ENCODE measurements at regions not wholly inside any gene's neighbourhood (a gene's known extent, or its start where the extent isn't known, plus 50 kb on each side); places are given as distances from the start of the nearest gene placed in this dataset.

DNA sequence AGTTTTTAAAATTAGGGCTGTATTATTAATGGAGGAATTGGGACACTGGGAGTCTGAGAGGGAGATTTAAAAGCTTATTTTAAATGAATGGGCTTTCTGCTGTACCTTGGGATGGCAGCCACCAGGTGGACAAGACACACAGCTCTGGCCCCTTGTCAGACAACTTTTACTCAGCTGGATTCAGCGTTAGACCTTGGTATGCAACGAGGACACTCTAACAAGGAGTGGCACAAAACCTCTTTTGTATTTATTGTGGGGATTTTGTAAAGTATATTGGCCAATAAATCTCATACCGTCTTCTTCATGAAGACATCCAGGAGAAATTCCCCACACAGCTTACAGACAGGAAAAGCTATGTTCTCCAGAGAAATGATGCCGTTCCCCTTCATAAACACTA lies 105.7 kb downstream of the LCA5 start:
- Histone ChIP-seq H3K4me3 (ENCODE audit: low read length) (no peak overlapping the region), H3K36me3 (ENCODE audit: control insufficient read depth, insufficient read depth, low read length) (no peaks in the 10 kb centered on the region), H3K4me1 (ENCODE audit: control insufficient read depth, insufficient read depth, low read length) (no peaks in the 10 kb centered on the region), H3K27ac (ENCODE audit: low read length) (no peak overlapping the region), H3K9me3 (replicated peaks; ENCODE audit: control insufficient read depth, low read depth, low read length) (no peaks in the 10 kb centered on the region), H3K27me3 (ENCODE audit: control insufficient read depth, insufficient read depth, low read length) (no peaks in the 10 kb centered on the region)
- no CpG with 5 or more reads among the region's 4 CpGs for WGBS (ENCODE audit: insufficient coverage)
- no peak for DNase-seq

DNA sequence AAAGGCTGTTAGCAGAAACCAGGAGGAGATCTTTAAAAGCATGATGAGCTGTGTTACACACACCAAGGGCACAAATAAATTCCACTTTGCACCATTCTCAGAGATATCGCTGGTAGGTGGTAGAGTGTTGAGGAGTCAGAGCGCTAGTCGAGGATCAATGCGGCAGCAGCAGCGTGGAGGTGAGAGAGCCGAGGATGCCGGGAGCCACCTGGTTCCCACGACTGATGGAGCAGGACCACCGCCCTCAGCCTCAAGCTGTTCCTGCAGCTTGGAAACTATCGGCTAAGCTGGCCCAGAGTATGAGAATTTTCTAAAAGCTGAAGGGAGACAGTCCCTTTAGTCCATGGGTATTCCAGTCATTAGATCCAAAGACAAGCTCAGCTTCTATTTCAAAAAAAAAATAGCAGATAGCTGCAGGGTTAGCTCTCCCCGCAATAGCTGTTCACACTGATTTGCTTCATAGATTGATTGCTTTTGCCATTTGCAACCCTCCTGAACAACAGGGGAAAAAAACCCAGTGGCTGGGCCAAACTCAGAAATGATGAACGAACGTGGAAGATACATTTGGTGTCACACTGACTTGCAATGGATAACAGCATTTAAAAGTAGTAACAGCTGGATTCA lies 106.2 kb downstream of the LCA5 start:
- H3K9me3 ChIP-seq (replicated peaks; ENCODE audit: control insufficient read depth, low read depth, low read length) = no peaks in the 10 kb centered on the region
- H3K4me1 ChIP-seq (ENCODE audit: control insufficient read depth, insufficient read depth, low read length) = no peaks in the 10 kb centered on the region
- no peaks in the 10 kb centered on the region for H3K36me3 ChIP-seq (ENCODE audit: control insufficient read depth, insufficient read depth, low read length)
- H3K27ac ChIP-seq (ENCODE audit: low read length) = no peak overlapping the region
- DNase-seq = no peak
- H3K27me3 ChIP-seq (ENCODE audit: control insufficient read depth, insufficient read depth, low read length) = no peaks in the 10 kb centered on the region
- no peak overlapping the region for H3K4me3 ChIP-seq (ENCODE audit: low read length)
- 74% methylated on average over 10 of the region's 13 CpGs for WGBS (ENCODE audit: insufficient coverage)

DNA sequence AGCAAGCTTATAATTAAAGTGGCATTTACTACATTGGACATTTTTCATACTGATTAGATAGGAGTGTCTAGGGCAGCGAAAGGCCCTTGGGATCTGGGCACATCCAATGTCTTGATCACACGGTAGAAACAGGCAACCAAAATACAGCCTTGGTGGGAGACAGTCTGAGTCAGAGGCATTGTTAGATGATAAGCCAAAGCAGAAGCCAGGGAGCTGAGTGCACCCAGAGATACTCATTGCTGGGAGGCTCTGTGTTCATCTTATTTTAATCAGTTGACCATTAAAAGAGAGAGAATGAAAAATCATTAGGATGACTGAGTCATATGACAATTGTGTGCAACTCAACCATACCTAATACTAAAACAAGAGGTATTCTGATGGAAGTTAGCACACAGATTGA lies 109.5 kb downstream of the LCA5 start:
- H3K36me3 ChIP-seq (ENCODE audit: control insufficient read depth, insufficient read depth, low read length) = no peaks in the 10 kb centered on the region
- no peaks in the 10 kb centered on the region for H3K27me3 ChIP-seq (ENCODE audit: control insufficient read depth, insufficient read depth, low read length)
- H3K4me3 ChIP-seq (ENCODE audit: low read length) = no peak overlapping the region
- H3K4me1 ChIP-seq (ENCODE audit: control insufficient read depth, insufficient read depth, low read length) = no peaks in the 10 kb centered on the region
- no peaks in the 10 kb centered on the region for H3K9me3 ChIP-seq (replicated peaks; ENCODE audit: control insufficient read depth, low read depth, low read length)
- DNase-seq = no peak
- WGBS (ENCODE audit: insufficient coverage) = 71% methylated on average over 1 of the region's 2 CpGs
- H3K27ac ChIP-seq (ENCODE audit: low read length) = no peak overlapping the region

DNA sequence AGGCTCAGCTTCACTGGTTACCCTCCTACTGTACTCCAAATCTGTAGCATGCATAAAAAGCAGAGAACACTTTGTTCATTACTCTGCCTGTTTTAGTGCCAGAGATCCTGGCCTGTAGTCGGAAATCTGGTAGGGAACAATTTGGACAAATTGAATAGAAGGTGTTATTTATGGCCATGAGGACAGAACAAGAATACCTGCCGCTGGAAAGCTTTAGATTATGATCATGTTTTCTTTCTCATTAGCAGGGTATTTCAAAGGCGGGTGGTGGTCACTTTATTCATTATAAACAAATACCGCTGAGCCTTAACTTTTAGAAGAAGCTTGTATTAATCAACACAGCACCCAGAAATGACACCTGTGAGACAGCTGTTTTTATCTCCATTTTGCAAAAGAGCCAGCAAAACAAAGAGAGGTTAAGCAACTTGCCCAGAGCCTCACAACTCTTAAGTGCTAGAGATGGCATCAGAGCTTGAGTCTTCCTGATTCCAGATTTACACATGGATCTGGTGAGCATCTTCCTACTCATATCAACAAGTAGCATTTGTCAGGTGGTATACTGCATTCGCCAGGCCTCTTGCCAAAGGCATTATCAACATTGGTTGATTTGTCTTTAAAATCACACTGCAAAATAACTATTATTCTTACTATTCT lies 110.5 kb downstream of the LCA5 start:
- Histone ChIP-seq H3K4me3 (ENCODE audit: low read length) (no peak overlapping the region), H3K4me1 (ENCODE audit: control insufficient read depth, insufficient read depth, low read length) (no peaks in the 10 kb centered on the region), H3K36me3 (ENCODE audit: control insufficient read depth, insufficient read depth, low read length) (no peaks in the 10 kb centered on the region), H3K9me3 (replicated peaks; ENCODE audit: control insufficient read depth, low read depth, low read length) (no peaks in the 10 kb centered on the region), H3K27me3 (ENCODE audit: control insufficient read depth, insufficient read depth, low read length) (no peaks in the 10 kb centered on the region), H3K27ac (ENCODE audit: low read length) (no peak overlapping the region)
- DNase-seq = no peak
- 88% methylated on average over 1 of the region's 5 CpGs for WGBS (ENCODE audit: insufficient coverage)

DNA sequence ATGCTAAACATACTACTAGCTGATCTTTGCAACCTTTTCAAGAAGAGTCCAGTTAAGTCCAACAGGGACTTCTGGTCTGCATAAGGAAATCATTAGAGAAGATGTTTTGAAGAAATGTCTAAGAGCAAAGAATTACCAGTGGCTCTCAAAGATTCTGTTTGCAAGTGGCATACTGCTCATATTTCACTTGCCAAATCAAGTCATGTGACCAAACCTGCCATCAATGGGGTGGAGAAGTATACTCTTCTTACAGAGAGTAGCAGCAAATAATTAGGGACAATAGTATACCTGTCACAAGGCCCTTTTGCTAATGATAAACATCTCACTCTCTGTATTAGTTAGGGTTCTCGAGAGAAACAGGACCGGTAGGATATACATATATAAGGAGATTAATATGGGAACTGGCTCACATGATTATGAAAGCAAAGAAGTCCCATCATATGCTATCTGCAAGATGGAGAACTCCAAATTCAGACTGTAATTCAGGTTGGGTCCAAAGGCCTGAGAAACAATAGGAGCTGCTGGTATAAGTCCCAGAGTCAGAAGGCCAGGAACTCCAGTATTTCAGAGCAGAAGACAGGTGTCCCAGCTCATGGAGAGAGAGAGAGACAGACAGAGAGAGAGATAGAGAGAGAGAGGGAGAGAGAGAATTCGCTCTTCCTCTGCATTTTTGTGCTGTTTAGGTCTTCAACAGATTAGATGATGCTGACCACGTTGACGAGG lies 111.5 kb downstream of the LCA5 start:
- Histone ChIP-seq H3K9me3 (replicated peaks; ENCODE audit: control insufficient read depth, low read depth, low read length) (no peaks in the 10 kb centered on the region), H3K27me3 (ENCODE audit: control insufficient read depth, insufficient read depth, low read length) (no peaks in the 10 kb centered on the region), H3K36me3 (ENCODE audit: control insufficient read depth, insufficient read depth, low read length) (no peaks in the 10 kb centered on the region), H3K4me1 (ENCODE audit: control insufficient read depth, insufficient read depth, low read length) (peaks cover 5% of the 10 kb centered on the region), H3K4me3 (ENCODE audit: low read length) (no peak overlapping the region), H3K27ac (ENCODE audit: low read length) (no peak overlapping the region)
- DNase-seq = no peak
- no CpG with 5 or more reads among the region's 5 CpGs for WGBS (ENCODE audit: insufficient coverage)

DNA sequence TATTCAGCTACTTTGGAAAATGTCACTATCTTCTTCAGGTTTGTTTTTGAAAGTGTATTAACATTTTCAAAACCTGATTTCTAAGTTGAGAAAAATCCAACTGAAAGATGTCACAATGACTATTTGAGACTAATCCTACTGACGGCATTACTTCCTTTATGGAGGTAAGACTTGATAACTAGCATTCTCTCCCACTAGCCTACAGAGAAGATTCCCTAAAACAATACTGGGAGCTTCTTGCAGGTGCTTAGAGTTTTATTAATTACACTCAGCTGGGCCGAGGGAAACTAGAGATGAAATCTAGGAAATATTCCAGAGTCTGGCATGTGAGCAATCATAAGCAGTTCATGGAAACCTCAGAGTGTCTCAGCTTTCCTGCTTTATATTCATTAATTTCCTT lies 114.0 kb downstream of the LCA5 start:
- Histone ChIP-seq H3K27me3 (ENCODE audit: control insufficient read depth, insufficient read depth, low read length) (no peaks in the 10 kb centered on the region), H3K9me3 (replicated peaks; ENCODE audit: control insufficient read depth, low read depth, low read length) (no peaks in the 10 kb centered on the region), H3K27ac (ENCODE audit: low read length) (no peak overlapping the region), H3K4me3 (ENCODE audit: low read length) (no peak overlapping the region), H3K36me3 (ENCODE audit: control insufficient read depth, insufficient read depth, low read length) (no peaks in the 10 kb centered on the region), H3K4me1 (ENCODE audit: control insufficient read depth, insufficient read depth, low read length) (peaks cover 5% of the 10 kb centered on the region)
- no CpG with 5 or more reads among the region's 2 CpGs for WGBS (ENCODE audit: insufficient coverage)
- DNase-seq = peak; percentile 35

DNA sequence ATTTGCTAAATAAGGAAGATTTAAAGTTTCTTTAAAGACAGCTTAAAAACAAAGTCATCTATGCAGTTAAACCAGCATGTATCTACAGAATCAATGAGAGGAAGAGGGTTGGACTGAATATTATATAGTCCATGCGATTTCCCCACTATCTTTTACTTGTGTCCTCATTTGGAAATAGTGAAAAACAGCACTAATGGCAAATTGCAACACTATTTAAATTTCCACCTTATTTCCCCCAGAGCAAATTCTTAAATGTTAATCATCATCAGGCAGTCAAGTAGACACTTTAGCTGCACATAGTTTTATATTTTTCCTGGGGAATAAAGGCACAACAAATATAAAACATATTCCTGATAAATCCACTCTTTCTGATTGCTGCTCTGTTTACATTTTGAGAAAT lies 114.6 kb downstream of the LCA5 start:
- Histone ChIP-seq H3K27me3 (ENCODE audit: control insufficient read depth, insufficient read depth, low read length) (no peaks in the 10 kb centered on the region), H3K4me3 (ENCODE audit: low read length) (no peak overlapping the region), H3K9me3 (replicated peaks; ENCODE audit: control insufficient read depth, low read depth, low read length) (no peaks in the 10 kb centered on the region), H3K4me1 (ENCODE audit: control insufficient read depth, insufficient read depth, low read length) (peaks cover 5% of the 10 kb centered on the region), H3K27ac (ENCODE audit: low read length) (no peak overlapping the region), H3K36me3 (ENCODE audit: control insufficient read depth, insufficient read depth, low read length) (no peaks in the 10 kb centered on the region)
- WGBS (ENCODE audit: insufficient coverage) = no CpG with 5 or more reads among the region's 1 CpG
- no peak for DNase-seq

DNA sequence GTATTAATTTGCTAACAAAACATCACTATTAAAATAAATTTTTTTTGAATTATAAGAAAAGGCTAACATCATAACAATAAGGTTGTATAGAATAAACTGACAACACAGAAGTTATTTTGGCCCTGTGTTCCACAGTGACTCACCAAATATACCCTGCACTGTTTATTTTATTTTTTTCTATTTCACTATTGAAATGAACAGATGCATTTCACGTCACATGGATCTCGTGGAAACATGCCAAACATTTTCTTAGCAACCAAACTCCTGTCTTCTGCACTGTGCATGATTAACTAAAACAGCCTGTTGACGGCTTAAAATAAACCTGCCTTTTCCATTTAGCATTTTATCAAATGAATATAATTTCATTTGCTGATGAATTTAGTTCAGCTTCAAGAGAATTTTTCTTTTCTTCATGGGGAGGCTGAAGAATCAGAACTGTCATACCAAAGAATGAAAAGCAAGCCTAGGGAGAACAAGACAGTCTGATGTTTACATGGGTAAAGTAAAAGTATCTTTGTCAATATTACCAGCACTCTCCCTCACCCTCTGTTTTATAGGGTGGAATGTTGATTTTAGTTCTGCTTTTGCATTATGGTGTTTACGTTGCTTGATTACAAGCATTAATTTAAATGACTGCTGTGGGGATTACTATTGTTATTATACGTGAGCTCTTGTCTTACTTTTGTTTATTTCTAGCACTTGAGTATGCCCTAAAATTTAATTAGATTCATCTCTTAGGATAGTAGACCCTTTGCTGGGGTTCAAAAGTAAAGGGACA lies 115.3 kb downstream of the LCA5 start:
- H3K4me1 ChIP-seq (ENCODE audit: control insufficient read depth, insufficient read depth, low read length) = peaks cover 5% of the 10 kb centered on the region
- H3K36me3 ChIP-seq (ENCODE audit: control insufficient read depth, insufficient read depth, low read length) = no peaks in the 10 kb centered on the region
- DNase-seq = peak; percentile 97
- H3K4me3 ChIP-seq (ENCODE audit: low read length) = no peak overlapping the region
- H3K9me3 ChIP-seq (replicated peaks; ENCODE audit: control insufficient read depth, low read depth, low read length) = no peaks in the 10 kb centered on the region
- 0% methylated on average over 2 of the region's 5 CpGs for WGBS (ENCODE audit: insufficient coverage)
- no peaks in the 10 kb centered on the region for H3K27me3 ChIP-seq (ENCODE audit: control insufficient read depth, insufficient read depth, low read length)
- peak overlapping the region; percentile 38 for H3K27ac ChIP-seq (ENCODE audit: low read length)

DNA sequence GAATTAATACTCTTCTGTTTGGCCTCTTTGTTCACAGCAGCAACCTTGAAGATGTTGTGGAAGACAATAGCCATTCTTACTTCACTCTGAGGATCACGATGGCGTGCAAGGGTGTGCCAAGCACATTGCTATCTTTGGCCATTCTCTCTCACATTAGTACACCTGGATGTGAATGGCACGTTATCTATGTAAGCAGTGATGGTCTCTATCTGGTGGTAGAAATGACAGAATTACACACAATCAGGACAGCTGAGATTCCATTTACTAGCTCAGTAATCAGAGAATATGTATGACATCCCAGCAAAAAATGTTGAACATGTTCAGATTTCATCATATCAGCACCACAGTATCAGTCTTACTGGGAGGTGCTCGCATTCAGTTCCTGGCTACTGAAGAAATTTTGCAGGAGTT lies 116.2 kb downstream of the LCA5 start:
- H3K4me1 ChIP-seq (ENCODE audit: control insufficient read depth, insufficient read depth, low read length) = peaks cover 5% of the 10 kb centered on the region
- no peak overlapping the region for H3K27ac ChIP-seq (ENCODE audit: low read length)
- H3K27me3 ChIP-seq (ENCODE audit: control insufficient read depth, insufficient read depth, low read length) = no peaks in the 10 kb centered on the region
- H3K4me3 ChIP-seq (ENCODE audit: low read length) = no peak overlapping the region
- DNase-seq = no peak
- WGBS (ENCODE audit: insufficient coverage) = no CpG with 5 or more reads among the region's 4 CpGs
- H3K9me3 ChIP-seq (replicated peaks; ENCODE audit: control insufficient read depth, low read depth, low read length) = no peaks in the 10 kb centered on the region
- no peaks in the 10 kb centered on the region for H3K36me3 ChIP-seq (ENCODE audit: control insufficient read depth, insufficient read depth, low read length)

DNA sequence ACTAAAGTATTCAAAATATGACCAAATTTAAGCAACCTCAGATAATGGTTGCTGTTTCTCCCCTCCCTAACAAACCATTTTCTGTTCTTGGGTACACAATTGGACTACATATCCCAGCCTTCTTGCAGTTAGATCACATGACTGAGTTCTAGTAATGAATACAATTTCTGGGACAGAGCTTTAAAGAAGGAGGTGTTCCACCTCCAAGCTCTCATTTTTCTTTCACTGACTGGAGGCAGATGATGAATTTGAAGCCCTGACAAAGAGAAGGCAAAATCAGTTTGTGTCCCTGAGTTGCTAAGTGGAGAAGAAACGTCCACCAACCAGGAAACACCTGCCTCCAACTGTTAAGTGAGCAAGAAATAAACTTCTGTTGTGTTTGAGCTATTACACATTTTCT lies 117.2 kb downstream of the LCA5 start:
- H3K4me1 ChIP-seq (ENCODE audit: control insufficient read depth, insufficient read depth, low read length) = peaks cover 5% of the 10 kb centered on the region
- no peak overlapping the region for H3K27ac ChIP-seq (ENCODE audit: low read length)
- H3K27me3 ChIP-seq (ENCODE audit: control insufficient read depth, insufficient read depth, low read length) = no peaks in the 10 kb centered on the region
- no peaks in the 10 kb centered on the region for H3K9me3 ChIP-seq (replicated peaks; ENCODE audit: control insufficient read depth, low read depth, low read length)
- no peaks in the 10 kb centered on the region for H3K36me3 ChIP-seq (ENCODE audit: control insufficient read depth, insufficient read depth, low read length)
- H3K4me3 ChIP-seq (ENCODE audit: low read length) = no peak overlapping the region
- no CpG with 5 or more reads among the region's 1 CpG for WGBS (ENCODE audit: insufficient coverage)
- no peak for DNase-seq
